Kidney epithelial cell (primary cell): ENCODE measurements at regions not wholly inside any gene's neighbourhood (a gene's known extent, or its start where the extent isn't known, plus 50 kb on each side); places are given as distances from the start of the nearest gene placed in this dataset.

ENCODE experiments used
- DNase-seq: peaks from one replicate; pipeline ENCODE4 v3.0.0-alpha.2; 2010; ENCODE audit warnings: low read depth
- H3K27me3 ChIP-seq: 2 replicates; pipeline ENCODE4 v1.6.0; 2011; ENCODE audit warnings: low read length; ENCODE audit not compliant: control insufficient read depth, insufficient read depth
- H3K36me3 ChIP-seq: 2 replicates; pipeline ENCODE4 v1.5.1; 2011; ENCODE audit warnings: low read length; ENCODE audit not compliant: control insufficient read depth, insufficient read depth
- H3K4me3 ChIP-seq: 2 replicates; pipeline ENCODE4 v1.5.1; 2011; ENCODE audit warnings: low read depth, mild to moderate bottlenecking, control low read depth, low read length
- TF ChIP-seq, protein P1 (sequence below): IDR thresholded peaks from 2 replicates; pipeline ENCODE4 v1.5.1; 2011; ENCODE audit warnings: mild to moderate bottlenecking, moderate library complexity, low read length, control low read depth, inconsistent platforms; ENCODE audit not compliant: insufficient read depth, poor library complexity, severe bottlenecking

DNA sequence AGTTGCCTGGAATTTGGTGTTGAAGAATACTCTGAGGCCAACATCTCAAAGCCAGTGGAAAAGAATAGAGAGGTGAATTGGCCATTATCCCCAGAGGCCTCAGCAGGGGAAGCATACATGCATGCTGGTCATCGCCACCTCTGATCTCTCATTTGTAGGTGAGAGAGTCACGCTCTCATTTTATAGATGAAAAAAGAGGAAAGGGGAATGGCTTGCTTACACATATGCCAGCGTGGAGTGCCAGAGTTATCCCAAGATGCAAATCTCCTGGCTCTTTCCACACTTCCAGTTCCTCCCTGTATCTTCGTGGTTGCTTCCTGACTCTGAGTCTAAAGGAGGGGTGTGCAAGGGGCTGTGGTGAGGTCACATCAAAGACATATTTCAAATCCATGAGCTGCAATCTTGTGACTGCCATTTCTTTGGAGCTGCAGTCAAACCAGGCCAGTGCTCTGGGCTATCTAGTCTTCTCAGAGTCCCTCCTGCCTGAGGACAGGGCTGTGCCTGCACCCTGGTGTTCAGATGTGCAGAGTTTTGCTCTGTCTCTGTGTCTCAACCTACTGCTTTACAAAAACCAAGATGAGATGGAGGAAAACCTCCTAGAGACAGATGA is 324.7 kb downstream of the MYCN start:
- Histone ChIP-seq H3K4me3 (no peak overlapping the region), H3K27me3 (no peaks in the 10 kb centered on the region), H3K36me3 (no peaks in the 10 kb centered on the region)
- TF ChIP-seq, protein P1, sequence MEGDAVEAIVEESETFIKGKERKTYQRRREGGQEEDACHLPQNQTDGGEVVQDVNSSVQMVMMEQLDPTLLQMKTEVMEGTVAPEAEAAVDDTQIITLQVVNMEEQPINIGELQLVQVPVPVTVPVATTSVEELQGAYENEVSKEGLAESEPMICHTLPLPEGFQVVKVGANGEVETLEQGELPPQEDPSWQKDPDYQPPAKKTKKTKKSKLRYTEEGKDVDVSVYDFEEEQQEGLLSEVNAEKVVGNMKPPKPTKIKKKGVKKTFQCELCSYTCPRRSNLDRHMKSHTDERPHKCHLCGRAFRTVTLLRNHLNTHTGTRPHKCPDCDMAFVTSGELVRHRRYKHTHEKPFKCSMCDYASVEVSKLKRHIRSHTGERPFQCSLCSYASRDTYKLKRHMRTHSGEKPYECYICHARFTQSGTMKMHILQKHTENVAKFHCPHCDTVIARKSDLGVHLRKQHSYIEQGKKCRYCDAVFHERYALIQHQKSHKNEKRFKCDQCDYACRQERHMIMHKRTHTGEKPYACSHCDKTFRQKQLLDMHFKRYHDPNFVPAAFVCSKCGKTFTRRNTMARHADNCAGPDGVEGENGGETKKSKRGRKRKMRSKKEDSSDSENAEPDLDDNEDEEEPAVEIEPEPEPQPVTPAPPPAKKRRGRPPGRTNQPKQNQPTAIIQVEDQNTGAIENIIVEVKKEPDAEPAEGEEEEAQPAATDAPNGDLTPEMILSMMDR: no peak
- DNase-seq: no peak

DNA sequence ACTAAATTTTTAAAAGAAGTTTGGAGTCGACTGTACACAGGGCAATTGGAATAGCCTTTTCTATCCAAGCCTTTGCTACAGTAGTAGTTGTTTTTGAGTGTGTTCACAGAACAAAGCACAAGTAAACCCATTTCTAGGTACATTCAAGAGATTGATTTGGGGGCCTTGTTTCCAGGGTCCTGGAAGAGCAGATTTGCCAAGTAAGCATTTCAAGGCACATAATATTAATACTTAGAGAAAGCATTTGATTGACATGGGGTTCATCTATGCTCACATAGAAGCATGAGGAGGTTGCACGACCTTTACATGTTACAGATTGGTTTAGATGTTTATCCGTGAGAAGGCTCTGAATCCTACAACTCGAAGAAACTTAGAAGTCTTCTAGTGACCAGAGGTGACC is 324.1 kb downstream of the MYCN start:
- Histone ChIP-seq H3K4me3 (no peak overlapping the region), H3K27me3 (no peaks in the 10 kb centered on the region), H3K36me3 (no peaks in the 10 kb centered on the region)
- no peak for DNase-seq
- TF ChIP-seq, protein P1: no peak

DNA sequence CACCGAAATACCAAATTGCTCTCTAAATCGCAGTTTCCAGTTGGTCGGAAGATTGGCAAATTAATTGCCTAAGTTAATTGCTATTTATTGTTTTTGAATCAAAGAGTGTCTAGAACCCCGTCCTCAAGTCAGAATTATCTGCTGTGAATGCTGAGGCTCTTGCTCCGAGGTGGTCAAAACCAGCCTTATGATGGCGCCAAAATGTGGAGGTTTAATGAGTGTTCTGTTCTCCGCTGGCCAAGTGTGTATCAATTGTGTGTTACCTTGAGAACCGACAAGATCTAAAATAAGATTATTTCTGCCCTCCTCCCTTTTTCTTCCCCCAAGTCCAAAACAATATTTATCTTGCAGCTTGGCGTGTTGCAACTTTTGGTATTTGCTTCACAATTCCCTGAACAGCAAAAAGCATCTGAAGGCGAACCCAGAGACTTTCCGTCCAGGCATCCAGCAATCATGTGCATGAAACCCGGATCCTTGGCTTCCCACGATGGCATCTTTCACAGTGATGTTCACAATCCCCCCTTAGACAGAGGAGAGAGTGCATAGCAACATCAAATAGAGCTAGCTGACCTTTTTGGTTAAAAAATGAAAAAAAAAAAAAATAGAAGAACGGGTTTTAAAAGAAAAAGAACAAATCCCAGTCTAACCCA is 323.0 kb downstream of the MYCN start:
- Histone ChIP-seq H3K27me3 (no peaks in the 10 kb centered on the region), H3K36me3 (no peaks in the 10 kb centered on the region), H3K4me3 (no peak overlapping the region)
- TF ChIP-seq, protein P1: no peak
- no peak for DNase-seq

DNA sequence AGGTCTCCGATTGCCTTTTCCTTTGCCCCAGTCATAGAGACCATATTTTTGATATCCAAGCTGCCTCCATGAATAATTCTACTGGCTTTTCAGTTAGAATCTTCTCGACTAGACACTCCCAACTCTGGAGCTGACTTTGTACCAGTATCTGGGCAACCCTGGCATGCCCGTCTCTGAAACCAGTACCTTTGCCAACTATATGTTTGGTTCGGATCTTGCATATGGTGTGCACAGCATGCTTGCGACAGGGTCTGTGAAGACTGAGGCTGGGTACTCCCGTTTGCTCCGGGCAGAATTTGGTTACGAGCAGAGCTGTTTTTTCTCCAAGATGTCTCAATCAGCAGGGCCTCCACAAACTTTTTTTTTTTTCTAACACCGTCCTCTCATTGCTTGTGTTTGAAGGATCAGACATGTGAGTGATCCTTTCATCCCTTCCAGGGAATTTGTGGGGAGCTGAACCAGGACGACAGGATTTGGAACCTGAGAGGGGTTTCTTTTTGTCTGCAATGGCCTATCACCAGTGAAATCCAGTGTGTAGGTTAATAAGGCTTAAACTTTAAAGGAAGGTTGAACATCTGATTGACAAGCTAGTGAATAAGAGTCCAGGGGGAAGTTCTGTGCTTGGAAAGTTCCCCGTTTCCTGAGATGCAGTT is 322.3 kb downstream of the MYCN start:
- DNase-seq: no peak
- no peaks in the 10 kb centered on the region for H3K36me3 ChIP-seq
- H3K4me3 ChIP-seq: no peak overlapping the region
- TF ChIP-seq, protein P1: no peak
- no peaks in the 10 kb centered on the region for H3K27me3 ChIP-seq

DNA sequence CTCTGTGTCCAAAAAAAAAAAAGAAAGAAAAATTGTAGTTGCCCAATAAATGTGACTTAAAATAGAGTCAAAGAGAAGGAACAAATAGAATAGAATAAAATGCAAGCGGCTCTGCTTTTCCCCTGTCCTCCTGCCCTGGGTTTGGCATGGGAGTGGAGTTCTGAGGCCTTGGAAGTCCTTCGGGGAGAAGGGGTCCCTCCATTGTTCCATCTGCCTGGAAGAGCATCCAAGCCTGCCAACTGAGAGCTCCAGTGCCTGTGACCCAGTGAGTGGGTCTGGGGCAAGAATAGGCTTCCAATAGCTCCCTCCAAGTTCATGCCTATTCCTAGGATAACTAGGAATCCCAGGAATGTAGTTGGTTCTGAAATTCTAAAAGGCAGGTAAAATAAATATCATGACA is 321.4 kb downstream of the MYCN start:
- no peaks in the 10 kb centered on the region for H3K36me3 ChIP-seq
- TF ChIP-seq, protein P1: no peak
- DNase-seq: no peak
- H3K4me3 ChIP-seq: no peak overlapping the region
- no peaks in the 10 kb centered on the region for H3K27me3 ChIP-seq
